ENCODE measurements at regions not wholly inside any gene's neighbourhood (a gene's known extent, or its start where the extent isn't known, plus 50 kb on each side); places are given as distances from the start of the nearest gene placed in this dataset.
"Not testable (repeated sequence)": the region's sequence is repeated elsewhere in the genome, so short reads cannot be mapped to it uniquely, and the experiment has no call there.

DNA sequence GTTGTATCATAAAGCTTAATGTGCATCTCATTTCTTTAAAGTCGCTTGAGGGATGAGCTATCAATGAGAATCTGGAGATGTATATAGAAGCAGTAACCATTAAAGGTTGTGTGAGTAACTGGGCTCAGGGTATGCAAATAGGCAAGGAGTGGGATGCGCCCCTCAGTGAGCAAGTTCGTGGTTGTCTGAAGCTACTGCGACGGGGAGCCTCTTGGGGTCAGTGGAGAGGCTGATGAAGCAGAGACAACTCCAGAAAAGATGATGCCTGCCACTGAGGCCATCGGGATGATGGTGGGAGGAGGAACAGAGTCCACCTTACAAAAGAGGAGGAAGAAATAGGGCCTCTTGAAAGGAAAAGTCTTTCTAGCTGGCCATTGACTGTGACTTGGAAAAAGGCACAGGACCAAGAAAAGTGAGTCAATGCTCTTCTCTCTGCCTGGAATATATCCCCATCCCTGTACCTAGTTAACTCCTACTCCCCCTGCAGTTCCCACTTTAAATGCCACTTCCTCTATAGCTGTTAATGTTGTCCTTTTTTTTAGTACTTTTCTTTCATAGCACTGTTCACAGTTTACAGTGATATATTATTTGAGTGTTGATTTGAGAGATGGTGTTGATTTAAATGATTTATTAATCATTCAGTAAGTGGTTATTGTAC lies 51.4 kb upstream of the LSM6 start:
- no peak for ATAC-seq
- intact Hi-C loops (cut with DNase I, micrococcal nuclease), result no loop called here
- DNase-seq, result no peak

- DNase-seq (no peak), ATAC-seq (no peak)
- intact Hi-C loops (cut with DNase I, micrococcal nuclease), result no loop called here
Observed at GRCh38 chr4:146123231-146123630, 52.3 kb upstream of the LSM6 start.

DNA sequence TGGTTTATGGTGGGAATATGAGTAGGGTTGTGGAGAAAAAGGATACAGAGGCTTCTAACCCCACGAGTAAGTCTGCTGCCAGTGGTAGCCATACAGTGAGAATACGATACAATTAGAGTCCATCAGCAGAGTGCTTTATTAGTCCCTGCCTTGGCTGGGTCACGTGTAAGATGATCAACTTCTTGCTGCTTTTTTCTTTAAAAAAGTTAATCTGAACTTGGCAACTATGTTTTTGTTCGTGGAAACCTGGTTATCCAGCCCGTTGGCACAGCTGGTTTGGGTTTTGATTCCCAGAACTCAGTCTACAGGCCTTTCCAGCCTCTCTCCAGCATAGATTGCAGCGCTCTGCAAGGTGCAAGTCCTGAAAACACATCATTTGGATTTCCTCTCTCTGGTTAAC lies 53.1 kb upstream of the LSM6 start:
- DNase-seq (no peak), ATAC-seq (no peak)
- intact Hi-C loops (cut with DNase I, micrococcal nuclease), result no loop called here

- no peak for DNase-seq
- ATAC-seq, result no peak
- intact Hi-C loops (cut with DNase I, micrococcal nuclease), result no loop called here
Observed at GRCh38 chr4:146121757-146122156, 53.8 kb upstream of the LSM6 start.

DNA sequence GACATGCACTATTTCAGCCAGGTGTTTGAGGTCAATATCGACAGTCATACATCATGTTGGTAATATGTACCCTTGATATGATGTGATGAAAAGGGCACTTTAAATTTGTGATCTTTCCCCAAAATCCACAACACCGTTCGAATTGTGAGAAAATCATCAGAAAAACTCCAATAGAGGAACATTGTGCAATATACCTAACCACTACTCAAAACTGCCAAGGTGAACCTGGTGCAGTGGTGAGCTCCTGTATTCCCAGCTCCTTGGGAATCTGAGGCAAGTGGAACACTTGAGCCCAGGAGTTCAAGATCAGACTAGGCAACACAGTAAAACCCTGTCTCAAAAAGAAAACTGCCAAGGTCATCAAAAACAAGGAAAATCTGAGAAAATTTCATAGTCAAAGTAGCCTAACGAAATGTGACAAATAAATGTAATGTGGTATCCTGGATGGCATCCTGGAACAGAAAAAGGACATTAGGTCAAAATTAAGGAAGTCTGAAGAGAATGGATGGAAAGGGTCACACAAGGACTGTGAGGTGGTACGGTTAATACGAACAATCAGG lies 55.6 kb upstream of the LSM6 start:
- intact Hi-C loops (cut with DNase I, micrococcal nuclease), result no loop called here
- no peak for DNase-seq
- ATAC-seq, result no peak

GRCh38 chr4:146114066-146114465 lies 61.5 kb upstream of the LSM6 start:
- DNase-seq (no peak), ATAC-seq (no peak)
- intact Hi-C loops (cut with DNase I, micrococcal nuclease), result no loop called here

DNA sequence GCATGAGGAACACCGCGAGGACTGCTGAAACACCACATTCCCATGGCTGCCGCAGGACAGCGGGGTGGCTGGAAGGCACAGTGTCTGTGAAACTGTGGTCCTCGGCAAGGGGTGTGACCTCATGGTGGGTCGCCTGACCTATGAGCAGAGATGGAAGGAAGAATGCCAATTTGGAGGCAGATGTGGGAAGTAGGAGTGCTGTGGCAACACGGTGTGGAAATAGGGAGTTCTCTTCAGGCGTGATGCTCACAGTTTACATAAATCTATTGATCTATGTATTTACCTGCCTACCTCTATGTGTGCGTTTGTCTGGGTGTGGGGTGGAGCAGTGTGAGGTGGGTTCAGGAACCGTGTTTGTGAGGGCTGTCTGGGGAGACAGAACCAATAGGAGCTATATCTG lies 62.3 kb upstream of the LSM6 start:
- intact Hi-C loops (cut with DNase I, micrococcal nuclease), result no loop called here
- DNase-seq (no peak), ATAC-seq (no peak)

- ATAC-seq (no peak), DNase-seq (no peak)
- intact Hi-C loops (cut with DNase I, micrococcal nuclease), result no loop called here
Observed at GRCh38 chr4:146112389-146112788, 63.1 kb upstream of the LSM6 start.

GRCh38 chr4:146110871-146111485 lies 64.5 kb upstream of the LSM6 start:
- peak; percentile 80 for ATAC-seq
- DNase-seq, result no peak
- intact Hi-C loops (cut with DNase I, micrococcal nuclease), result no loop called here

DNA sequence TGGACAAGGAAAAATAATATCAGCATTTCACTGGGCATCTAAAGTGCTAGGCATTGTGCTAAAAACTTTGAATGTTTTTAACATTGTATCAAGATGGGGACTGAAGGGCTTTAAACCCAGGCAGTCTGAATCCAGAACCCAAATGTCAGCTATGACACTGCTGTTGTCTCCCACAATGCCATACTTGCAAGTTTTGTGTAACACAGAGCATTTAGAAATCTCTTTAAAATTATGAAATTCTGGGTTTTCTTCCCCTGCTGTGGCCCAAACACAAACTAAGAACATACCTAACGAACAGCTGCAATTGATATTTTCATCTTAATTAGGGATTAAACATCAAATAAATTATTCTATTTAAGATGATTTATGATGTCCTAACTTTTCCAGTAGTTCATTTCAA lies 66.8 kb upstream of the LSM6 start:
- no peak for ATAC-seq
- intact Hi-C loops (cut with DNase I, micrococcal nuclease), result no loop called here
- DNase-seq, result no peak

- DNase-seq (no peak), ATAC-seq (no peak)
- intact Hi-C loops (cut with DNase I, micrococcal nuclease), result no loop called here
Observed at GRCh38 chr4:146107587-146108240, 67.8 kb upstream of the LSM6 start.

- peak; percentile 82 for ATAC-seq
- intact Hi-C loops (cut with DNase I, micrococcal nuclease), result no loop called here
- DNase-seq, result no peak
Observed at GRCh38 chr4:146105464-146105863, 70.1 kb upstream of the LSM6 start.

- ATAC-seq (no peak), DNase-seq (no peak)
- intact Hi-C loops (cut with DNase I, micrococcal nuclease), result no loop called here
Observed at GRCh38 chr4:146104541-146104940, 71.0 kb upstream of the LSM6 start.

GRCh38 chr4:146104052-146104451 lies 71.5 kb upstream of the LSM6 start:
- DNase-seq; intact Hi-C loops (cut with DNase I, micrococcal nuclease); ATAC-seq: not testable (repeated sequence)

GRCh38 chr4:146099585-146099984 lies 75.9 kb upstream of the LSM6 start:
- DNase-seq (no peak), ATAC-seq (no peak)
- intact Hi-C loops (cut with DNase I, micrococcal nuclease), result no loop called here

- intact Hi-C loops (cut with DNase I, micrococcal nuclease), result no loop called here
- DNase-seq, result no peak
- ATAC-seq, result no peak
Observed at GRCh38 chr4:146098978-146099377, 76.5 kb upstream of the LSM6 start.

- intact Hi-C loops (cut with DNase I, micrococcal nuclease), result no loop called here
- DNase-seq (no peak), ATAC-seq (no peak)
Observed at GRCh38 chr4:146098397-146098796, 77.1 kb upstream of the LSM6 start.

GRCh38 chr4:146096371-146096770 lies 79.1 kb upstream of the LSM6 start:
- intact Hi-C loops (cut with DNase I, micrococcal nuclease), result no loop called here
- ATAC-seq (peak; percentile 40), DNase-seq (no peak)

- DNase-seq, result peak in 1 of 2 donors; percentile 39
- ATAC-seq, result peak; percentile 98
- intact Hi-C loops (cut with DNase I, micrococcal nuclease), result no loop called here
Observed at GRCh38 chr4:146095860-146096259, 79.7 kb upstream of the LSM6 start.

DNA sequence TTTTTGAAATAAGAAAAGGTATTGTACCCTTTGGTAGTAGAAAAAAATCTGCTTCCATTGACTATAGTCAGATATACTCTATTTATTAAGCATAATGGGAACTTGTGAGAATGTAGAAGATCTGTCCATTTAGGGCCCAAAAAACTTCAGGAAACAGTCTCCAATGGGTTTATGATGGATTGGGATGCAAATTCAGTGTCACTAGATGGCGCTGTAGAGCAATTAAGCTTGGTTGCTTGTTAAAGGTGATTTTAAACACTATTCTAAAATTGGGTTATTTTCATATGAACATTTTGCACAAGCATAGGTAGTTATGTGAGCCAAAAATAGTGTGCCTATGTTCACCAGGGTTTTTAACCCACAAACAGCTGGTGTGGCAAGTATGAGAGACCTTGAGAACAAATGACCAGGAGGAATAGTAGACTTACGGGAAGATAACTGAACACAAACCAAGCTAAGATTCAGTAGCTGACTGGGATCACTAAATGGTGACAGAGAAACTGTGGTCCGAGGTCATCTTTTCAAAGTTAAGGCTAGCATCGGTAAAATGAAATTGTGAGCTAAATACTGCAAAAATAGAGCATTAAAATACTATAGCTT lies 80.3 kb upstream of the LSM6 start:
- intact Hi-C loops (cut with DNase I, micrococcal nuclease), result no loop called here
- DNase-seq (peak in 1 of 2 donors; percentile 54), ATAC-seq (peak; percentile 59)
